ENCODE measurements at regions not wholly inside any gene's neighbourhood (a gene's known extent, or its start where the extent isn't known, plus 50 kb on each side); places are given as distances from the start of the nearest gene placed in this dataset.

DNA sequence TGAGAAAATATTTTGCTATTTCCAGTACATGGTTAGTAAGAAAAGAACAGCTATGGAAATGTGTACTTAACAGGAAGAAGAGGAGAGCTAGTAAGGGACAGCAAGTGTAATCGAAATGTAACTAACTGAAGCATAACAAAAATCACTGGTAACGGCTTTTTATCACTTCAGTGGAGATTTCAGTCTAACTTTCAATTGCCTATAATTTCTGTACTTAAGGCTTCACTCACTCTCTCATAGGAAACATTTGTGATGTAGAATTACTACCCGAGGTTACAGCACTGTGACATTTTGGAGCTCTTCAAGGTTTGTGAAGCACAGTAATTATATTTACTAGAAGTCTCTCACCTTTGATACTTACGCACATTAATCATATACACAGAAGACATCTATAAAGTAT is 1119.1 kb downstream of the AMY1C start:
- DNase-seq (ENCODE audit: extremely low read depth, low read depth): no peak
- TF ChIP-seq CTCF (IDR thresholded peaks at IDR 0.05; ENCODE audit: low read depth, low read length): no peak

- DNase-seq (ENCODE audit: extremely low read depth, low read depth): no peak
- no peak for TF ChIP-seq CTCF (IDR thresholded peaks at IDR 0.05; ENCODE audit: low read depth, low read length)
Observed at GRCh38 chr1:104874044-104874443, 1124.3 kb downstream of the AMY1C start.

- no peak for DNase-seq (ENCODE audit: extremely low read depth, low read depth)
- no peak for TF ChIP-seq CTCF (IDR thresholded peaks at IDR 0.05; ENCODE audit: low read depth, low read length)
Observed at GRCh38 chr1:104878203-104878909, 1128.7 kb downstream of the AMY1C start.

DNA sequence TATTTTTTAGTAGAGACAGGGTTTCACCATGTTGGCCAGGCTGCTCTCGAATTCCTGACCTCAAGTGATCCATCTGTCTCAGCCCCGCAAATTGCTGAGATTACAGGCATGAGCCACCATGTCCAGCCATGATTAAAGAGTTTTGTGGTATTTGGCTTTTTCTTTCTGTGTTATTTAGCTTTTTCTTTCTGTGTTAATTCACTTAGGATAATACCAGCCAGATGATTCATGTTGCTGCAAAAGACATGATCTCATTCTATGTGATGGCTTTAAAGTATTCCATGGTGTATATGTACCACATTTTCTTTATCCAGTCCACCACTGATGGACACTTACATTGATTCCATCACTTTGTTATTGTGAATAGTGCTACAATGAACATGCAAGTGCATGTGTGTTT is 1135.2 kb downstream of the AMY1C start:
- no peak for DNase-seq (ENCODE audit: extremely low read depth, low read depth)

DNA sequence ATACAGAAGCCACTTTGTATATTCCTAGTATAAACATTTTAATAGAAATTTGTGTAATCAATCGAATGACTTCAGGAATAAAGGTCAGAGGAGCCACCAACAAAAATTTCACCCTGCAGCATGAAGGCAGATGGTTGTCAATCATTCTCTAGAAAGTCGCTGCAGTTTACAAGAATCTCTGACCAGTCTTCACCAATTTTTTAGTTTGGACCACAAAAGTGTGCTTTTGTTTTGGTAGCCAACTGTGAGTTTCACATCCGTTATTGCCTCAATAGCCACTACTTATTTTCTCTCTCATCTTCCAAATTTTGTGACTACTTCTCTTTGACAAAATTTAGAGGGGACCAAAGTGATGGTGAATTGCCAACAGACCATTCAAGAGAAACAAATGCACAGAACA is 1155.6 kb downstream of the AMY1C start:
- no peak for TF ChIP-seq CTCF (IDR thresholded peaks at IDR 0.05; ENCODE audit: low read depth, low read length)
- no peak for DNase-seq (ENCODE audit: extremely low read depth, low read depth)

More for the DNA sequence above, 1135.2 kb downstream of the AMY1C start:
- TF ChIP-seq CTCF (IDR thresholded peaks at IDR 0.05; ENCODE audit: low read depth, low read length): no peak

- no peak for DNase-seq (ENCODE audit: extremely low read depth, low read depth)
- TF ChIP-seq CTCF (IDR thresholded peaks at IDR 0.05; ENCODE audit: low read depth, low read length): no peak
Observed at GRCh38 chr1:104906141-104906540, 1156.4 kb downstream of the AMY1C start.

- TF ChIP-seq CTCF (IDR thresholded peaks at IDR 0.05; ENCODE audit: low read depth, low read length): no peak
- no peak for DNase-seq (ENCODE audit: extremely low read depth, low read depth)
Observed at GRCh38 chr1:104919188-104919587, 1169.5 kb downstream of the AMY1C start.
